ENCODE measurements at regions not wholly inside any gene's neighbourhood (a gene's known extent, or its start where the extent isn't known, plus 50 kb on each side); places are given as distances from the start of the nearest gene placed in this dataset.
"Not testable (repeated sequence)": the region's sequence is repeated elsewhere in the genome, so short reads cannot be mapped to it uniquely, and the experiment has no call there.

GRCh38 chr12:28980436-28980835, 168.6 kb upstream of the FAR2 start:
- DNase-seq (ENCODE audit: low read depth in 2 of 2): no peak

- no peak for DNase-seq (ENCODE audit: low read depth in 2 of 2)
Observed at GRCh38 chr12:28987538-28988324, 161.3 kb upstream of the FAR2 start.

- no peak for DNase-seq (ENCODE audit: low read depth in 2 of 2)
Observed at GRCh38 chr12:28988325-28988704, 160.8 kb upstream of the FAR2 start.

GRCh38 chr12:28991626-28992025, 157.5 kb upstream of the FAR2 start:
- no peak for DNase-seq (ENCODE audit: low read depth in 2 of 2)

- DNase-seq (ENCODE audit: low read depth in 2 of 2): no peak
Observed at GRCh38 chr12:28993720-28994119, 155.4 kb upstream of the FAR2 start.

- no peak for DNase-seq (ENCODE audit: low read depth in 2 of 2)
Observed at GRCh38 chr12:28994179-28994715, 154.8 kb upstream of the FAR2 start.

GRCh38 chr12:28996688-28997087, 152.4 kb upstream of the FAR2 start:
- DNase-seq (ENCODE audit: low read depth in 2 of 2): no peak

GRCh38 chr12:28998662-28999120, 150.4 kb upstream of the FAR2 start:
- DNase-seq (ENCODE audit: low read depth in 2 of 2): peak in 1 of 2 donors; percentile 7

GRCh38 chr12:29004066-29004935, 144.8 kb upstream of the FAR2 start:
- DNase-seq (ENCODE audit: low read depth in 2 of 2): no peak

- DNase-seq (ENCODE audit: low read depth in 2 of 2): no peak
Observed at GRCh38 chr12:29004936-29005304, 144.2 kb upstream of the FAR2 start.

- no peak for DNase-seq (ENCODE audit: low read depth in 2 of 2)
Observed at GRCh38 chr12:29008786-29009185, 140.3 kb upstream of the FAR2 start.

GRCh38 chr12:29012673-29013072, 136.4 kb upstream of the FAR2 start:
- DNase-seq (ENCODE audit: low read depth in 2 of 2): no peak

GRCh38 chr12:29017532-29017931, 131.5 kb upstream of the FAR2 start:
- DNase-seq (ENCODE audit: low read depth in 2 of 2): not testable (repeated sequence)

GRCh38 chr12:29023436-29024076, 125.5 kb upstream of the FAR2 start:
- no peak for DNase-seq (ENCODE audit: low read depth in 2 of 2)

- DNase-seq (ENCODE audit: low read depth in 2 of 2): no peak
Observed at GRCh38 chr12:29024117-29024516, 125.0 kb upstream of the FAR2 start.

- DNase-seq (ENCODE audit: low read depth in 2 of 2): no peak
Observed at GRCh38 chr12:29025937-29026336, 123.1 kb upstream of the FAR2 start.

- no peak for DNase-seq (ENCODE audit: low read depth in 2 of 2)
Observed at GRCh38 chr12:29026419-29026818, 122.7 kb upstream of the FAR2 start.

GRCh38 chr12:29029484-29029883, 119.6 kb upstream of the FAR2 start:
- not testable (repeated sequence) for DNase-seq (ENCODE audit: low read depth in 2 of 2)

- no peak for DNase-seq (ENCODE audit: low read depth in 2 of 2)
Observed at GRCh38 chr12:29030006-29030405, 119.1 kb upstream of the FAR2 start.

GRCh38 chr12:29032446-29032845, 116.6 kb upstream of the FAR2 start:
- DNase-seq (ENCODE audit: low read depth in 2 of 2): no peak

GRCh38 chr12:29033519-29033918, 115.6 kb upstream of the FAR2 start:
- no peak for DNase-seq (ENCODE audit: low read depth in 2 of 2)

GRCh38 chr12:29035112-29035511, 114.0 kb upstream of the FAR2 start:
- no peak for DNase-seq (ENCODE audit: low read depth in 2 of 2)

All from stimulated activated CD4-positive, alpha-beta T cell treated with anti-CD3 and anti-CD28 coated beads, Interleukin-4, amount 100 ng/mL, for 48 hours (primary cell).